KOPT-K1 (cell line): ENCODE measurements at regions not wholly inside any gene's neighbourhood (a gene's known extent, or its start where the extent isn't known, plus 50 kb on each side); places are given as distances from the start of the nearest gene placed in this dataset.

Source experiments
- H3K27ac ChIP-seq: fragments of 200-600 bp; sonication (generic); 2 replicates; pipeline ENCODE4 v1.5.1; 2016; ENCODE audit warnings: antibody characterized with exemption, mild to moderate bottlenecking, low read depth, low read length; ENCODE audit not compliant: poor library complexity, severe bottlenecking
- H3K36me3 ChIP-seq: fragments of 200-600 bp; sonication (generic); 2 replicates; pipeline ENCODE4 v1.5.1; 2017; ENCODE audit warnings: antibody characterized with exemption, mild to moderate bottlenecking, low read length, moderate library complexity; ENCODE audit not compliant: insufficient read depth
- H3K9me3 ChIP-seq: fragments of 200-600 bp; sonication (generic); 2 replicates; pipeline ENCODE4 v1.5.1; 2017; ENCODE audit warnings: antibody characterized with exemption, low read length, mild to moderate bottlenecking; ENCODE audit not compliant: insufficient read depth, poor library complexity, severe bottlenecking

- H3K27ac ChIP-seq = no peak overlapping the region
- H3K9me3 ChIP-seq = no peaks in the 10 kb centered on the region
These were observed 281.8 kb upstream of the ARRDC4 start for GRCh38 chr15:97678656-97679055.

DNA sequence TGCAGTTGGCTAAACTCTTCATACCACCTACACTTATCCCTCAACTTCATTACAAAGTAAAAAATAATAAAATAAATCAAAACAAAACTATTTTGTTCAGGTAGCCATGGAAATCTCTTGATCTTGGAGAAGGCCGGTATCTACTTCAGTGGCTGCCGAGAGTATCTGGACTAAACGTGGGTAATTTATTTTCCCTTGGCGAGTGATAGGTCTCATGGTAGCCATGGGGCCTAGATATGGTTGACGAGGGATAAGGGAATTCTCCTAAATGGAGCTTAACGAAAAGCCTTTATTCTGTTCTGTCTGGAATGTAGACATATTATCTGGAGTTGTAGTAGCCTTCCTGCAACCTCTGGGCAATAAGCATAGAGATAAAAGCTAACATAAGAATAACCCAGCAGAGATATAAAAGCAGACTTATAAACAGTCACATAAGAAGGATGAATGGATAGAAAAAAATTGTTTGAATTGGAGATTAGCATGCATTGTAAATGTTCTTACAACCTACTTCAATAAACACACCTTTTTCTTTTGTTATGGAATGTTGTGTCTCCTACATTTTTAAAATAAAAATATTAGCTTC, 281.3 kb upstream of the ARRDC4 start:
- no peak overlapping the region for H3K27ac ChIP-seq
- H3K36me3 ChIP-seq = no peaks in the 10 kb centered on the region
- H3K9me3 ChIP-seq = no peaks in the 10 kb centered on the region

More at GRCh38 chr15:97678656-97679055, 281.8 kb upstream of the ARRDC4 start:
- no peaks in the 10 kb centered on the region for H3K36me3 ChIP-seq

- Histone ChIP-seq H3K27ac (no peak overlapping the region), H3K36me3 (no peaks in the 10 kb centered on the region), H3K9me3 (no peaks in the 10 kb centered on the region)
These were observed 279.8 kb upstream of the ARRDC4 start for GRCh38 chr15:97680606-97681220.

DNA sequence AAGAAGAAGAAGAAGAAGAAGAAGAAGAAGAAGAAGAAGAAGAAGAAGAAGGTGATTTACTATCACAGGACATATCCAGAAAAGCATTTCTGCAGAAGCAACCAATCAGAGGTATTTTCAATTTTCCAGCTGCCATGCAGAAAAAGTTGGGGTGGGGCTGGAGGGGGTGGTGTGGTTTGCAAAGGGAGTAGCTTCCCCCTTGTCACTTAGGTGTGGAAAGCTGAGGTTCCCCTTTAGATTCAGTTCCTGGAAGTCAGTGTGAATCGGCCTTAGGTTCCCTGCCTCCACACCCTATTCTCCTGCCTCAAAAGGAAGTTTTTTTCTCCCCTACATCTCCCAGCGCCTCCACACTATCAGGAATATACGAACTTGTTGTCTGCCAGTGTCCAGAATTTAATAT, 276.7 kb upstream of the ARRDC4 start:
- Histone ChIP-seq H3K9me3 (no peaks in the 10 kb centered on the region), H3K27ac (no peak overlapping the region)

DNA sequence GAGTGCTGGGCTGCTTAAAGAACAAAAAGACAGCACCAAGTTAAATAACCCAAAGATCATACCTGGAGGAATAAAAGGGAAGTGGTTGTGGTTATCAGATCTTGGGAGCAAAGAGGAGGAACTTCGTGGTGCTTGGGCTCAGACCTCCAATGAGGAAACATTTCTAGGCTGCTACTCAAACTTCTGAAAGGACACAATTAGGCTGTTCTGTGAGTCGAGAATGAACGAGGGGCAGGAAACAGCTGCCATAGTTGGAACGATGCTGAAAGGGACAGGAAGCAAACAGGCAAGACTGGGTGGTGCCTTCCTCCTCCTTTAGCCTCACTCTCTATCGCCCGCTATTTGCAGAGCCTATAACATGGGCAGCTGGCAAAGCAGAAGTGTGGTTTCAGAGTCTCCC, 276.3 kb upstream of the ARRDC4 start:
- H3K9me3 ChIP-seq = no peaks in the 10 kb centered on the region
- H3K36me3 ChIP-seq = no peaks in the 10 kb centered on the region
- H3K27ac ChIP-seq = no peak overlapping the region

More for the DNA sequence above, 276.7 kb upstream of the ARRDC4 start:
- no peaks in the 10 kb centered on the region for H3K36me3 ChIP-seq

DNA sequence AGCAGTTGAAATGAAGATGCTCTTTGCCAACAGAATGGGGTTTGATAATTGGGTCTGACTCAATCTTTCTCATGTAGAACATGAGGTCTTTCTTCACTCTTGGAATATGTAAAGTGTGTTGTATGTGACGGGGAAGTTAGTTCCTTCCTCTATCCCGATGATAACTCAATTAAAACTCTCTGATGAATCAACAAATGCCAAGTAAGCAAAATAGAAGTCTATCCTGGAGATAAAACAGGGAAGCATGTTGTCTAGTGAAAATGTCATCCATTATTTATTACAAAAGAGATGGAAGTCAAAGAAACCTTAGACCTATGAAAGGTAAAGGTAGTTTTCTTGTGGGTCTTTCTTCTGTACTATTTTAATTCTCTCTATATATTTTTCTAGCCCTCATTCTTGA, 274.2 kb upstream of the ARRDC4 start:
- Histone ChIP-seq H3K36me3 (no peaks in the 10 kb centered on the region), H3K27ac (no peak overlapping the region), H3K9me3 (no peaks in the 10 kb centered on the region)

- H3K9me3 ChIP-seq = no peaks in the 10 kb centered on the region
- H3K27ac ChIP-seq = no peak overlapping the region
- H3K36me3 ChIP-seq = no peaks in the 10 kb centered on the region
These were observed 272.8 kb upstream of the ARRDC4 start for GRCh38 chr15:97687654-97688053.

- H3K9me3 ChIP-seq = no peaks in the 10 kb centered on the region
- H3K36me3 ChIP-seq = no peaks in the 10 kb centered on the region
- H3K27ac ChIP-seq = no peak overlapping the region
These were observed 272.3 kb upstream of the ARRDC4 start for GRCh38 chr15:97688177-97688576.

- Histone ChIP-seq H3K36me3 (no peaks in the 10 kb centered on the region), H3K27ac (no peak overlapping the region), H3K9me3 (no peaks in the 10 kb centered on the region)
These were observed 271.6 kb upstream of the ARRDC4 start for GRCh38 chr15:97688886-97689285.

DNA sequence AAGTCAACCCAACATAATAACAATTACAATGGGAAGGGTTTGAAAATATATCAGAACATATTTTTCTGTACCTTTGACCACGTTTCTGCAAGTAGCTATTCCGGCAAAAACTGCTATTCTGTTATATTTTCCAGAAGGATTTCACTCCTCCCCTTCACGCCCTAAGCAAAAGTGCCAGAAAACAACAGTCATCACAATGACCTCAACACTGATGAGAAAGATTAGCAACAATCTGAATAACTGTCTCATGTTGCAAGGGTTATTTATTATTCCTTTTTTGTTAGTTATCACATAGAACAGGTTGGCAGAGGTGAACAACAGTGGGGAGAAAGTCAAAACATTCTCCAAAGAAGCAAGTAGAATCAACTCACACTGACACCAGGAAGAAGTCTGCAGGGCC, 269.4 kb upstream of the ARRDC4 start:
- Histone ChIP-seq H3K27ac (no peak overlapping the region), H3K9me3 (no peaks in the 10 kb centered on the region), H3K36me3 (no peaks in the 10 kb centered on the region)

DNA sequence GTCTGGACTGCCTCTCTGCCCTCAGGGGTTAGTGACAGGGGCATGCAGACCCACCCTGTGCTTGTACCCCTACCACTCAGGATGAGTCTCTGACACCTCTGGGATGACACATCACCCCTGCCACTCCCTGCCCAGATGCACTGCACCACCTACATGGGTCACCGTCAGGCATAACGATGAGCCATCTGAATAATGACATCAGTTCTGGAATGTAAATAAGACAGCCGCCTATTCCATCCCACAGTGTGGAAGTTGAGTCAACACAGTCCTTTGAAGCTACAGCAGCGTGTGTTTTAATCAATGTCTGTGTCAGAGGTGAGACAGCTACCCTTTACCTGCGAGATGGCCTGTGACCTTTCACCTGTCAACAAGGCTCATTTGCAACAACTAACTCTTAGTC, 268.7 kb upstream of the ARRDC4 start:
- H3K36me3 ChIP-seq = no peaks in the 10 kb centered on the region
- H3K9me3 ChIP-seq = no peaks in the 10 kb centered on the region

DNA sequence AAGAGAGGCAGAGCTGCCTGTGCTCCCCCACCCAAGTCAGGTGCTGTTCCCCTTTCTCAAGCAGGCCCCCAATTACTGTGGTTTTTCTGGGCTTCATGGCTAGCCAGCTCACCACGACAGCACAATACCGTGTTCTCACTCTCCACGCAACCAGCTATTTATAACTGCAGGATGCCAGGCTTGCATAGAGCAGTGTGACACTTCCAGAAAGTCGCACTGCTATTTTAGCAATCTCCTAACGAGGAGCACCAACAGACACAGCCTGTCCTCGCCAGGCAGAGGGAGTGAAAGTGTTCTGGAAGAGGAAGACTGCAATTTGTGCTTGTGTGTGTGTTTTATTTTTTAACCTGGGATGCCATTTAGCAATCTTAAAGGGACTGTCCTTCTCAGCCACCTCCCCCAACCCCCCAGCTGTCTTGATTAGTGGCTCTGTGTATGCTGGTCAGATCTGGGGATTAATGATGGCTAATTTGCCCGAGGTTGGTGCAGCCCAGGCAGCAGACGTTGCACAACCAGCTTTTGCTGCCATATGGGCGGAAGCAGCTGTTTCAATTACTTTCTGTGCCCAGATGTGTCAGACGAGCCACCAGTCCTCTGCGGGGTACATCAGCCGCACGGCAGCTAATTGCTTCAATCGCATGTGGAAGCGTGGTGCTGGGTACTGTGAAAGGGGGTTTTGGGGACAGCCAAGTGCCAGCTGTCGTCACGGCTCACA, 268.0 kb upstream of the ARRDC4 start:
- Histone ChIP-seq H3K36me3 (no peaks in the 10 kb centered on the region), H3K27ac (no peak overlapping the region), H3K9me3 (no peaks in the 10 kb centered on the region)

More for the DNA sequence above, 268.7 kb upstream of the ARRDC4 start:
- no peak overlapping the region for H3K27ac ChIP-seq

- no peaks in the 10 kb centered on the region for H3K9me3 ChIP-seq
- H3K36me3 ChIP-seq = no peaks in the 10 kb centered on the region
- H3K27ac ChIP-seq = no peak overlapping the region
These were observed 266.0 kb upstream of the ARRDC4 start for GRCh38 chr15:97694456-97694855.

GRCh38 chr15:97703400-97703799, 257.1 kb upstream of the ARRDC4 start:
- no peak overlapping the region for H3K27ac ChIP-seq
- no peaks in the 10 kb centered on the region for H3K36me3 ChIP-seq

GRCh38 chr15:97706059-97706458, 254.4 kb upstream of the ARRDC4 start:
- Histone ChIP-seq H3K36me3 (no peaks in the 10 kb centered on the region), H3K9me3 (no peaks in the 10 kb centered on the region), H3K27ac (no peak overlapping the region)

More at GRCh38 chr15:97703400-97703799, 257.1 kb upstream of the ARRDC4 start:
- H3K9me3 ChIP-seq = no peaks in the 10 kb centered on the region

DNA sequence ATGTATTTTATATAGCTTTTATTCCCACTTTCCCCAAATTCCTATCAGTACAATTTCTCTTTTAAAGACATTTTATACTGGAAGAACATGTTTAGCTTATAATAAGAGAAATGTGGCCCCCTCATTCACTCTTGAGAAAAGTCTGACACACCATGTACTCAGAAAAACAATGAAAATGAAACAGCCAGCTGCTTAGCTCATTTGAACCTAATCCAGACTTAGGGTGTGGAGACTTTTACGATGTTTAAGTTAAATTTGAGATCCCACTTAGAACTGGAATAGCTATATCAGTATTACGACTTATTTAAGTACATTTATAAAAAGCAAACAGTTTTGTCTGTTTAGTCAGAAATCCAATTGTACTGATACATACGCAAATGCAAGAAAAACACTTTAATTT, 252.3 kb upstream of the ARRDC4 start:
- no peaks in the 10 kb centered on the region for H3K9me3 ChIP-seq
- no peaks in the 10 kb centered on the region for H3K36me3 ChIP-seq
- no peak overlapping the region for H3K27ac ChIP-seq
